Muscle of arm (tissue), 1 donor: ENCODE measurements at regions not wholly inside any gene's neighbourhood (a gene's known extent, or its start where the extent isn't known, plus 50 kb on each side); places are given as distances from the start of the nearest gene placed in this dataset.
"Not testable (repeated sequence)": the region's sequence is repeated elsewhere in the genome, so short reads cannot be mapped to it uniquely, and the experiment has no call there.

Experiments used
- DNase-seq: peaks from one replicate; pipeline ENCODE4 v3.0.0-alpha.2; 2013

- DNase-seq, result no peak
These were observed 234.7 kb downstream of the TLR4 start for GRCh38 chr9:117938896-117939295.

- DNase-seq, result not testable (repeated sequence)
These were observed 240.5 kb downstream of the TLR4 start for GRCh38 chr9:117944750-117945149.

GRCh38 chr9:117945286-117945685 is 241.1 kb downstream of the TLR4 start:
- no peak for DNase-seq

- peak; percentile 15 for DNase-seq
These were observed 246.9 kb downstream of the TLR4 start for GRCh38 chr9:117951127-117951526.

- peak; percentile 63 for DNase-seq
These were observed 248.4 kb downstream of the TLR4 start for GRCh38 chr9:117952581-117952980.

- no peak for DNase-seq
These were observed 253.1 kb downstream of the TLR4 start for GRCh38 chr9:117957267-117957666.

GRCh38 chr9:117958726-117959125 is 254.5 kb downstream of the TLR4 start:
- DNase-seq, result no peak

GRCh38 chr9:117963493-117964090 is 259.4 kb downstream of the TLR4 start:
- DNase-seq, result no peak

GRCh38 chr9:117970276-117971050 is 266.3 kb downstream of the TLR4 start:
- DNase-seq, result no peak

GRCh38 chr9:117974108-117974507 is 269.9 kb downstream of the TLR4 start:
- no peak for DNase-seq

- DNase-seq, result no peak
These were observed 275.7 kb downstream of the TLR4 start for GRCh38 chr9:117979914-117980313.

- no peak for DNase-seq
These were observed 283.7 kb downstream of the TLR4 start for GRCh38 chr9:117987945-117988344.

- no peak for DNase-seq
These were observed 287.8 kb downstream of the TLR4 start for GRCh38 chr9:117992006-117992405.

GRCh38 chr9:118000581-118000980 is 296.4 kb downstream of the TLR4 start:
- no peak for DNase-seq

GRCh38 chr9:118003240-118003639 is 299.0 kb downstream of the TLR4 start:
- no peak for DNase-seq

GRCh38 chr9:118008246-118008645 is 304.0 kb downstream of the TLR4 start:
- DNase-seq, result no peak

GRCh38 chr9:118009614-118010013 is 305.4 kb downstream of the TLR4 start:
- DNase-seq, result no peak

- DNase-seq, result no peak
These were observed 313.5 kb downstream of the TLR4 start for GRCh38 chr9:118017607-118018122.

GRCh38 chr9:118023644-118024043 is 319.4 kb downstream of the TLR4 start:
- DNase-seq, result no peak

- no peak for DNase-seq
These were observed 324.0 kb downstream of the TLR4 start for GRCh38 chr9:118028225-118028624.

- no peak for DNase-seq
These were observed 325.2 kb downstream of the TLR4 start for GRCh38 chr9:118029425-118029824.

- DNase-seq, result no peak
These were observed 330.5 kb downstream of the TLR4 start for GRCh38 chr9:118034701-118035100.

GRCh38 chr9:118038713-118039112 is 334.5 kb downstream of the TLR4 start:
- no peak for DNase-seq
